AG04450 (cell line): ENCODE measurements at regions not wholly inside any gene's neighbourhood (a gene's known extent, or its start where the extent isn't known, plus 50 kb on each side); places are given as distances from the start of the nearest gene placed in this dataset.

ENCODE experiments used
- CTCF ChIA-PET: fragments of 300-600, 350-600 bp; formaldehyde crosslinking; extraction: SDS; loops from one replicate; lab custom pipeline; 2022; ENCODE audit warnings: antibody characterized with exemption, inconsistent platforms; lab: Charles Lee
- POLR2A ChIA-PET: fragments of 350-600 bp; formaldehyde crosslinking; extraction: SDS; loops from one replicate; lab custom pipeline; 2021; ENCODE audit warnings: antibody characterized with exemption, inconsistent platforms; lab: Yijun Ruan, JAX
- DNase-seq: peaks from one replicate; pipeline ENCODE4 v3.0.0-alpha.2; 2011; ENCODE audit warnings: low read depth, low spot score
- H3K27ac ChIP-seq: one replicate; pipeline ENCODE4 v1.5.1; 2012; ENCODE audit warnings: low read depth, low read length, control low read depth
- H3K27me3 ChIP-seq: one replicate; pipeline ENCODE4 v1.6.0; 2012; ENCODE audit warnings: low read length; ENCODE audit not compliant: control insufficient read depth, insufficient read depth
- H3K4me3 ChIP-seq: 2 replicates; pipeline ENCODE4 v1.5.1; 2011; ENCODE audit warnings: mild to moderate bottlenecking, low read depth, low read length, control low read depth
- H3K9me3 ChIP-seq: 2 replicates; pipeline ENCODE4 v1.5.1; 2012; ENCODE audit warnings: low read length; ENCODE audit not compliant: control insufficient read depth, insufficient read depth
- CTCF ChIP-seq: IDR thresholded peaks from 2 replicates; pipeline ENCODE4 v1.5.1; 2011; ENCODE audit warnings: low read depth, low read length, control low read depth, inconsistent platforms

GRCh38 chr9:103397868-103398600, 402.9 kb downstream of the CYLC2 start:
- no peaks in the 10 kb centered on the region for H3K27me3 ChIP-seq
- H3K27ac ChIP-seq = no peak overlapping the region
- peaks cover 16% of the 10 kb centered on the region for H3K9me3 ChIP-seq
- no peak for DNase-seq
- ChIA-PET POLR2A (no interaction called here), CTCF (no interaction called here)
- H3K4me3 ChIP-seq = no peak overlapping the region
- peak; percentile 17; the same call in 1 of the 2 replicates for TF ChIP-seq CTCF

- no peaks in the 10 kb centered on the region for H3K27me3 ChIP-seq
- ChIA-PET CTCF (no interaction called here), POLR2A (no interaction called here)
- H3K9me3 ChIP-seq = peaks cover 16% of the 10 kb centered on the region
- no peak for TF ChIP-seq CTCF
- H3K27ac ChIP-seq = no peak overlapping the region
- no peak overlapping the region for H3K4me3 ChIP-seq
- DNase-seq = no peak
Observed at GRCh38 chr9:103399535-103399934, 404.4 kb downstream of the CYLC2 start.

- H3K9me3 ChIP-seq = peaks cover 13% of the 10 kb centered on the region
- H3K27me3 ChIP-seq = no peaks in the 10 kb centered on the region
- TF ChIP-seq CTCF = no peak
- DNase-seq = no peak
- H3K4me3 ChIP-seq = no peak overlapping the region
- ChIA-PET CTCF (no interaction called here), POLR2A (no interaction called here)
- H3K27ac ChIP-seq = no peak overlapping the region
Observed at GRCh38 chr9:103407260-103407659, 412.1 kb downstream of the CYLC2 start.

GRCh38 chr9:103410059-103410458, 414.9 kb downstream of the CYLC2 start:
- ChIA-PET CTCF (no interaction called here), POLR2A (no interaction called here)
- DNase-seq = no peak

More at GRCh38 chr9:103410059-103410458, 414.9 kb downstream of the CYLC2 start:
- no peaks in the 10 kb centered on the region for H3K27me3 ChIP-seq
- TF ChIP-seq CTCF = no peak
- H3K27ac ChIP-seq = no peak overlapping the region
- peaks cover 13% of the 10 kb centered on the region for H3K9me3 ChIP-seq
- no peak overlapping the region for H3K4me3 ChIP-seq
